Neural progenitor cell (in vitro differentiated cells): ENCODE measurements at regions not wholly inside any gene's neighbourhood (a gene's known extent, or its start where the extent isn't known, plus 50 kb on each side); places are given as distances from the start of the nearest gene placed in this dataset.

Experiments used
- EZH2 ChIP-seq: fragments of 200-600 bp; sonication (generic); IDR thresholded peaks from 2 replicates; pipeline ENCODE4 v1.6.1; 2017; ENCODE audit warnings: antibody characterized with exemption, mild to moderate bottlenecking, moderate library complexity
- EZH2phosphoT487 ChIP-seq: fragments of 200-600 bp; sonication (generic); IDR thresholded peaks from 2 replicates; pipeline ENCODE4 v1.6.1; 2017; ENCODE audit warnings: antibody characterized with exemption
- TF ChIP-seq, protein P1 (sequence below): fragments of 200-600 bp; sonication (generic); IDR thresholded peaks from 2 replicates; pipeline ENCODE4 v1.5.1; 2017; ENCODE audit warnings: antibody characterized with exemption, mild to moderate bottlenecking

DNA sequence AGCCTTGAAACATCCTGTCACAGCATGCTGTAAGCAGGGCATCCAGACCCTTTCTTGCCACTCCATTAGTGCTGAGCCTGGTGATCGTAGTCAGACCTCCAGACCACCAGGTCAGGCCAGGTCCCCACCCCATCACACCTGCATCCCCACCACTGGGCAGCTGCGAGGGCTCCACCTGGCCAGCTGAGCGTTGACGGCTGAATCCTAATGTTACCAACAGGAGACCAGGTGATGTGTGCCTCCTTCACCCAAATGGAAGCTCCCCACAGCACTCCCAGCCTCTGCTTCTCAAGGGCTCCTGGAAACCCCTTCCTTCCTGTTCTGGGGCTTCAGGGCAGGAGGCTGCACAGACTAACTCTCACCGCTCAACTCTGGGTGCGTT is 189.4 kb downstream of the C16orf95 start:
- TF ChIP-seq, protein P1, sequence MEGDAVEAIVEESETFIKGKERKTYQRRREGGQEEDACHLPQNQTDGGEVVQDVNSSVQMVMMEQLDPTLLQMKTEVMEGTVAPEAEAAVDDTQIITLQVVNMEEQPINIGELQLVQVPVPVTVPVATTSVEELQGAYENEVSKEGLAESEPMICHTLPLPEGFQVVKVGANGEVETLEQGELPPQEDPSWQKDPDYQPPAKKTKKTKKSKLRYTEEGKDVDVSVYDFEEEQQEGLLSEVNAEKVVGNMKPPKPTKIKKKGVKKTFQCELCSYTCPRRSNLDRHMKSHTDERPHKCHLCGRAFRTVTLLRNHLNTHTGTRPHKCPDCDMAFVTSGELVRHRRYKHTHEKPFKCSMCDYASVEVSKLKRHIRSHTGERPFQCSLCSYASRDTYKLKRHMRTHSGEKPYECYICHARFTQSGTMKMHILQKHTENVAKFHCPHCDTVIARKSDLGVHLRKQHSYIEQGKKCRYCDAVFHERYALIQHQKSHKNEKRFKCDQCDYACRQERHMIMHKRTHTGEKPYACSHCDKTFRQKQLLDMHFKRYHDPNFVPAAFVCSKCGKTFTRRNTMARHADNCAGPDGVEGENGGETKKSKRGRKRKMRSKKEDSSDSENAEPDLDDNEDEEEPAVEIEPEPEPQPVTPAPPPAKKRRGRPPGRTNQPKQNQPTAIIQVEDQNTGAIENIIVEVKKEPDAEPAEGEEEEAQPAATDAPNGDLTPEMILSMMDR = no peak
- TF ChIP-seq EZH2phosphoT487 = no peak
- TF ChIP-seq EZH2 = no peak
